ENCODE measurements at regions not wholly inside any gene's neighbourhood (a gene's known extent, or its start where the extent isn't known, plus 50 kb on each side); places are given as distances from the start of the nearest gene placed in this dataset.
"Not testable (repeated sequence)": the region's sequence is repeated elsewhere in the genome, so short reads cannot be mapped to it uniquely, and the experiment has no call there.

GRCh38 chr21:35465741-35466140, 416.6 kb upstream of the RUNX1 start:
- no peak for DNase-seq (ENCODE audit: low spot score)

- DNase-seq (ENCODE audit: low spot score): no peak
These were observed 412.6 kb upstream of the RUNX1 start for GRCh38 chr21:35461700-35462099.

GRCh38 chr21:35460441-35460840, 411.3 kb upstream of the RUNX1 start:
- DNase-seq (ENCODE audit: low spot score): no peak

- DNase-seq (ENCODE audit: low spot score): no peak
These were observed 409.3 kb upstream of the RUNX1 start for GRCh38 chr21:35458405-35458804.

DNA sequence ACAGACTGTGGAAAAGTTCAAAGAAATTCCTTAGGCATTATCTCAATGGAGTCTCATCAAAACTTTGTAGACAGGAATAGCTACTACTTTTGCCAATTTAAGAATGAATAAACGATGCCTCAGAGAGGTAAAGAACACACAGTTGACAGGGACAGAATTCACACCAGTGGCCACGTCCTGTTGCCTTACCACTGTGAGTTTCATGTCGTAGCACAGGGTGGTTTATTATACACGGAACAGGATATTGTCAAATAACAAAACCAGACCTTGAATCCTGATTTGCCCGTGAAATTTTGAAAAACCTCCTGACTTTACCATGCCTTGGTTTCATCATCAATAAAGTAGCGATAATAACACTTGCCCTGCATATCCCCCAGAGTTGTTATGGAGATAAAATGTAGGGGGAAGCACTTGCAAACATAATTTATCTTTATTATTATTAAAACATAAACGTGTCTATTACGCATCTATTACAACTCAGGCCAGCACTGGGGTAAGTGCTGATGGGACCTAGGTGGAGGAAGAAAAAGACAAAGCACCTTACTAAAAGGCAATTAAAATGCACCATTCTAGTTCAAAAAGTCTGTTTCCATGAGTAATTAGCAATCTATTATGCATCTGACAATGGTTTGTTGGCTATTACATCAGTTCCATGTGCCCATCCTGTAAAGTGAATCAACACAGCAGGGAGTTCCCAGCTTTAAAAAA, 408.1 kb upstream of the RUNX1 start:
- DNase-seq (ENCODE audit: low spot score): no peak

DNA sequence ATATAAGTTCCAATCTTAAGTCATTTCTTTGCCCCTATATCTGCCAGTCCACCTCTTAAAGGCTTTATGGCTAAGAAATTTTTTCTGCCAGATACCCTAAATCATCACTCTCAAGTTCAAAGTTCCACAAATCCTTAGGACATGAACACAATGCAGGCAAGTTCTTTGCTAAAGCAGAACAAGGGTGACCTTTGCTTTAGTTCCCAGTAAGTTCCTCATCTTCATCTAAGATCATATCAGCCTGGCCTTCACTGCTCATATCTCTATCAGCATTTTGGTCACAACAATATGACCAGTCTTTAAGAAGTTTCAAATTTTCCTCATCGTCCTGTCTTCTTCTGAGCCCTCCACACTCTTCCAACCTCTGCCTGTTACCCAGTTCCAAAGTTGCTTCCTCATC, 402.2 kb upstream of the RUNX1 start:
- DNase-seq (ENCODE audit: low spot score): no peak

GRCh38 chr21:35450830-35451229, 401.7 kb upstream of the RUNX1 start:
- DNase-seq (ENCODE audit: low spot score): no peak

- DNase-seq (ENCODE audit: low spot score): no peak
These were observed 400.7 kb upstream of the RUNX1 start for GRCh38 chr21:35449846-35450245.

GRCh38 chr21:35448876-35449599, 399.9 kb upstream of the RUNX1 start:
- no peak for DNase-seq (ENCODE audit: low spot score)

DNA sequence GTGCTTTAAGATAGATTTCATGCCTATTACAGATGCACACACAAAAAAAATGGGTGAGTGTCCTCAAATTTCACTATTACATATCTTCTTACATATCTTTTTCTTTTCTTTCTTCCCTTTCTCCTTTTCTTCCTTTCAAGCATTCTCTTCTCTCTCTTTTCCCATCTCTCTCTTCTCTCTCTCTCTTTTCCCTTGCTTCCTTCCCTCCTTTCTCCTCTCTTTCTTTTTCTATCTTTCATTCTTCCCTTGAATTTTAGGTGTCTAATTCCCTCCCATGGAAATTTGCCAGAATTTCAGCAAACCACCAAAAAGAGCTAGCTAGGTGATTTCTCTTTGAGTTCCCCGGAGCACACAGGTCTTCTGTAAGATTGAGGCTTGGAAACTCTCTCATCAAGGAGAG, 395.3 kb upstream of the RUNX1 start:
- no peak for DNase-seq (ENCODE audit: low spot score)

DNA sequence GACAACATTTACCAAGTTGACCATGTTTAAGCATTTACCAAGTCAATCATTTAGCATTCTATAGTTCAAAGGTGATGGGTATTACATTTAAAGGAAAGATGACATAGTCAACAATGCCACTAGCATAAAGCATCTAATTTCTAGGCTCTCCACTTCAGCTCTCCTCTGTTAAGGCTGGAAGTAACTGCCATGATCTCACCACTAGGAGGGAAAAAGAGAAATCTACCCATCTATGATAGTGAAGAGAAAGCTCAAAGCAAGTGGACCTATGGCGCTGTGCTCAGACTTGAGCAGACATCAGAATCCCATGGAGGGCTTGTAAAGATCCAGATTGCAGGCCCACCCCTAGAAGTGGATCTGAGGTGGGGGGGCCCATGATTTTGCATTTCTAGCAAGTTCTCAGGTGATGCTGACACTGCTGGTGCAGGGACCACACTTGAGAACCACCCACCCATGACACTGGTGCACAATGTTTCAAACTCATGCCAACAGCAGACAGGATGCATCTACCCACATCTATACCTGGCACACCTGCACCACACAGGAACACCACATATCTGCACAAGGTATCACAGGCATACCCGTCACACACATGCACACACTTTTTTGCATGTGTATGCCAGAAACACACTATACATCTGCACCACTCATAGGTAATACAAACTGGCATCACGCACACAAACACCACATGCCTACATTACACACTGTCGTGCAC, 392.9 kb upstream of the RUNX1 start:
- no peak for DNase-seq (ENCODE audit: low spot score)

GRCh38 chr21:35438643-35439404, 389.7 kb upstream of the RUNX1 start:
- DNase-seq (ENCODE audit: low spot score): no peak

DNA sequence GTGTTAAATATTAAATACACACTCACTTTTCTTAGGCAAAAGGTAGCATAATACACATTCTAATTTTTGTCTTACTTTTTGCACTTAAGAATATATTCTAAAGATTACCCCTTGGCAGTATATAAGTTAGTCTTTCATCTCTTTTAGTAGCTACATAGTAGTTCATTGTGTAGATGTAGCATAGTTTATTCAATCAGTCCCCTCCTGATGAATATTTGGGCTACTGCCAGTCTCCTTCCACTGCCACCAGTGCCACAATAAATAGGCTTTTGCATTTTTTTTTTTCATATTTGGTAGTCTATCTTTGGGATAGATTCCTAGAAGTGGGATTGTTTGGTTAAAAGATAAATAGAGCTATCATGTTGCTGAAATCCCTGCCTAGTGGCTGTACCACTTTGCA, 388.8 kb upstream of the RUNX1 start:
- no peak for DNase-seq (ENCODE audit: low spot score)

DNA sequence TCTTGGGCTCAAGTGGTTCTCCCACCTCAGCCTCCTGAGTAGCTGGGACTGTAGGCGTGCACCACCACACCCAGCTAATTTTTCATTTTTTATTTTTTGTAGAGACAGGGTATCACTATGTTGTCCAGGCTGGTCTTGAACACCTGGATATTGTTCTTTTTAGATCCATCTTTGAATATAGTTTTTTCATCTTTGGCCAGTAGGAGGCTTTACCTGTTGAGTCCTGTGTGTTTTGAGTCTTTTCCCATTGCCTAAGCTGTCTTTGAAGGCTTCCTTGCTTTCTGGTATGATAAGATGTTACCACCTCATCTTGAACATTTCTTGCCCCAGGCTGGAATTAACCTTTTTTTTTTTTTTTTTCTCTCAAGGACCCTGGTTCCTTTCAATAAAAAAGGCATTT, 387.8 kb upstream of the RUNX1 start:
- no peak for DNase-seq (ENCODE audit: low spot score)

DNA sequence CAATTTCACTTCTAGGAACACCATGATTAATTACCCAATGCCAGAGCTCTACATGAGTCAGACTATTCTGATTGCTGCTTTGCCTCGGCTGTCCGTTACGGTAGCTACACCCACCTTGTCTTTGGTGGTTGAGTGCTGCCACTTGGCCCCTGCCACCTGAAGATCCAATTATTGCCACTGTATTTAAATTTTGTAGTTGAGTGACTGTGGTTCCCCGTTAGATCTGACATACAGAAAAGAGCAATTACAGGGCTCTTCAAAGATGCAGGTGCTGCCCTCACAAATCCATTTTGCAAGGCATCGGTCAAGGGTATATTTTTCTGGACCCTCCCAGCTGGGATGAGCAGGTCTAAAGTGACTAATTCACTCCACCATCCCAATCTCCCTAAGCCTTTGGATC, 383.5 kb upstream of the RUNX1 start:
- not testable (repeated sequence) for DNase-seq (ENCODE audit: low spot score)

GRCh38 chr21:35430260-35430659, 381.2 kb upstream of the RUNX1 start:
- DNase-seq (ENCODE audit: low spot score): no peak

GRCh38 chr21:35428937-35429336, 379.8 kb upstream of the RUNX1 start:
- DNase-seq (ENCODE audit: low spot score): no peak

GRCh38 chr21:35428489-35428888, 379.4 kb upstream of the RUNX1 start:
- DNase-seq (ENCODE audit: low spot score): no peak

DNA sequence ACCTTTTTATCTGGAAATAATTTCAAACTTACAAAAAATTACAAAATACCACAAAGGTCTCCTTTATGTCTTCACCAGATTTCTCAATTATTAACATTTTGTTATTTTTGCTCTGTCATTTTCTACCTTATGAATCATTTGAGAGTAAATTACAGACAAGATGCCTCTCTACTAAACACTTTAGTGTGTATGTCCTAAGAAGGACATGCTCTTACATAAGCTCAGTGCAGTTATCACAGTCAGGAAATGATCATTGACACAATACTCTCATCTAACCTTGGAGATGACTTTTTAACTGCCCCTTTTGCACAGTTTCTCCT, 378.9 kb upstream of the RUNX1 start:
- DNase-seq (ENCODE audit: low spot score): no peak

- no peak for DNase-seq (ENCODE audit: low spot score)
These were observed 378.4 kb upstream of the RUNX1 start for GRCh38 chr21:35427320-35428000.

- no peak for DNase-seq (ENCODE audit: low spot score)
These were observed 377.8 kb upstream of the RUNX1 start for GRCh38 chr21:35426897-35427296.

DNA sequence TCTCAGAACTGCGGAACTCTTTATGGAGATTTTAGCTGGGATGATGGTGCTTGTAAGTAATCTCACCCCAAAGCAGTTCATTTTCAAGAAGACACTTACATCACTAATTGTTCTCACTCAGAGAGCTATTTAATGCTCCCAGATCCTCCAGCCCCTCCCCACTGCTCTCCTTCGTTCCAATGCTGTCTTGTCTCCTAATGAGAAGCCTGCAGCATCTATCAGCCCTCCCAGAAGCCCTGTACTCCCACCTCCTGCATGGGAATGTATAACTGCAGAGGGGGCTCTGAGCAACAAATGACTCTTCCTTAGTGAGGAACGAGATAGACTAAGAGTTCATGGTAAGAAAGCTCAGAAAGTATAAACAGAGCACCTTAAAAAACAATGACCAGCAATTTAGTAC, 377.4 kb upstream of the RUNX1 start:
- DNase-seq (ENCODE audit: low spot score): no peak
